22Rv1 (cell line): ENCODE measurements at regions not wholly inside any gene's neighbourhood (a gene's known extent, or its start where the extent isn't known, plus 50 kb on each side); places are given as distances from the start of the nearest gene placed in this dataset.

Experiments used
- CTCF ChIP-seq: fragments of 450-650 bp; IDR thresholded peaks from 2 replicates; pipeline ENCODE4 v1.5.1; 2017; ENCODE audit warnings: mild to moderate bottlenecking
- ZFX ChIP-seq: fragments of 450-650 bp; IDR thresholded peaks from 2 replicates; pipeline ENCODE4 v1.6.1; 2017; ENCODE audit warnings: antibody characterized with exemption, borderline replicate concordance

- TF ChIP-seq CTCF (no peak), ZFX (no peak)
Measured at GRCh38 chr6:51137777-51138176, 319.1 kb downstream of the TFAP2B start.
